Naive B cell (primary cell): ENCODE measurements at regions not wholly inside any gene's neighbourhood (a gene's known extent, or its start where the extent isn't known, plus 50 kb on each side); places are given as distances from the start of the nearest gene placed in this dataset.

Experiments
- ATAC-seq, 2 donors: fragments of 150-1000 bp; cut with Tn5 transposase; 2 replicates each; pipeline ENCODE4 v1.10.0; 2021; ENCODE audit warnings: low read depth in 2 of 2, mild to moderate bottlenecking in 2 of 2, moderate library complexity in 2 of 2
- DNase-seq: peaks from one replicate; pipeline ENCODE4 v3.0.0; 2022
- H3K27ac Mint-ChIP-seq, 6 donors: one replicate each; pipeline ENCODE4 v1.8.0; 2020 to 2022; ENCODE audit warnings: mild to moderate bottlenecking in 6 of 6, mixed read lengths in 6 of 6, moderate library complexity in 5 of 6, inconsistent platforms in 2 of 6
- H3K27me3 Mint-ChIP-seq, 3 donors: one replicate each; pipeline ENCODE4 v1.8.0; 2021 to 2022; ENCODE audit warnings: mixed read lengths in 3 of 3, mild to moderate bottlenecking in 1 of 3
- H3K36me3 Mint-ChIP-seq, 2 donors: one replicate each; pipeline ENCODE4 v1.8.0; 2020 to 2022; ENCODE audit warnings: mixed read lengths in 2 of 2, inconsistent platforms in 1 of 2, mild to moderate bottlenecking in 1 of 2
- H3K4me1 Mint-ChIP-seq, 3 donors: one replicate each; pipeline ENCODE4 v1.8.0; 2020 to 2022; ENCODE audit warnings: mixed read lengths in 3 of 3, inconsistent platforms in 1 of 3, mild to moderate bottlenecking in 1 of 3, moderate library complexity in 1 of 3
- H3K4me3 Mint-ChIP-seq, 8 donors: one replicate each; pipeline ENCODE4 v1.8.0; 2020 to 2022; ENCODE audit warnings: mild to moderate bottlenecking in 8 of 8, mixed read lengths in 8 of 8, moderate library complexity in 8 of 8, inconsistent platforms in 2 of 8
- H3K9me3 Mint-ChIP-seq, 7 donors: one replicate each; pipeline ENCODE4 v1.8.0; 2020 to 2022; ENCODE audit warnings: mixed read lengths in 7 of 7, mild to moderate bottlenecking in 5 of 7, inconsistent platforms in 2 of 7, moderate library complexity in 1 of 7

DNA sequence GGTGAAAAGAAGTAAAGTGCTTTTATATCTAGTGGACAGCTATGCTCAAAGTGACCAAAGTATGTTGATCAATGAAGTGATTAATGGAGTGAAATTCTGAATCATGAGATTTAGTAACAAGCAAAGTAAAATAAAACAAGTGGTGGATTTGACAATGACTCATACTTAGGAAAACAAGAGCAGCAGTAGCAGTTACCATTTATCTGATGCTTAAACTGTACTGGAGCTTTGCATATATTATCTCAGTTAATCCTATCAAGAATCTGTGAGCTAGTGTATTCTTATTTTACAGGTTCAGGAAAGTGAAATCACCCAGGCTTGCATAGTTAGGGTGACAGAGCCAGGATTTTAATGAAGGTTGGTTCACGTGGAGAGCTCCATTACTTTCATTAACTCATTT is 50.6 kb upstream of the SPATA16 start:
- H3K27ac Mint-ChIP-seq: no peak overlapping the region

More for the DNA sequence above, 50.6 kb upstream of the SPATA16 start:
- H3K9me3 Mint-ChIP-seq: peaks cover 0 to 17% (median 4%) of the 10 kb centered on the region in 7 donors
- no peaks in the 10 kb centered on the region for H3K4me1 Mint-ChIP-seq
- no peaks in the 10 kb centered on the region for H3K36me3 Mint-ChIP-seq
- DNase-seq: no peak
- H3K4me3 Mint-ChIP-seq: no peak overlapping the region
- ATAC-seq: no peak
- no peaks in the 10 kb centered on the region for H3K27me3 Mint-ChIP-seq
